Keratinocyte (primary cell): ENCODE measurements at regions not wholly inside any gene's neighbourhood (a gene's known extent, or its start where the extent isn't known, plus 50 kb on each side); places are given as distances from the start of the nearest gene placed in this dataset.

ENCODE experiments used
- DNase-seq: peaks from one replicate; pipeline ENCODE4 v3.0.0-alpha.2; 2011; ENCODE audit warnings: low read depth, missing footprints, low spot score
- FAIRE-seq: peaks from 2 replicates; lab custom pipeline; 2011; peaks lifted over from hg19 to GRCh38; lab: Jason Lieb, UNC
- H2AFZ ChIP-seq: 2 replicates; pipeline ENCODE4 v1.6.0; 2012; ENCODE audit warnings: low read length, control low read depth, inconsistent platforms; ENCODE audit not compliant: control insufficient read depth
- H3K27ac ChIP-seq: 2 replicates; pipeline ENCODE4 v1.5.1; 2011; ENCODE audit warnings: low read length; ENCODE audit not compliant: control insufficient read depth, insufficient read depth
- H3K27me3 ChIP-seq: 3 replicates; pipeline ENCODE4 v1.6.0; 2011; ENCODE audit warnings: low read length; ENCODE audit not compliant: control insufficient read depth, insufficient read depth; ENCODE audit errors: extremely low read depth
- H3K36me3 ChIP-seq, 2 experiments: 2 replicates in 1 of 2; 3 replicates in 1 of 2; pipeline ENCODE4 v1.5.1; 2011; ENCODE audit warnings: low read length in 2 of 2, mild to moderate bottlenecking in 1 of 2; ENCODE audit not compliant: control insufficient read depth in 2 of 2, insufficient read depth in 2 of 2; ENCODE audit errors: extremely low read depth in 1 of 2
- H3K4me1 ChIP-seq: 3 replicates; pipeline ENCODE4 v1.5.1; 2011; ENCODE audit warnings: low read length; ENCODE audit not compliant: control insufficient read depth, insufficient read depth; ENCODE audit errors: extremely low read depth
- H3K4me2 ChIP-seq: 3 replicates; pipeline ENCODE4 v1.6.0; 2011; ENCODE audit warnings: low read depth, low read length; ENCODE audit not compliant: control insufficient read depth, insufficient read depth; ENCODE audit errors: extremely low read depth
- H3K4me3 ChIP-seq, 3 experiments: fragments of 200-600 bp in 1 of 3; sonication (generic) in 1 of 3; 2 replicates in 2 of 3; 3 replicates in 1 of 3; pipeline ENCODE4 v1.5.1; 2011 to 2016; ENCODE audit warnings: low read length in 3 of 3, mild to moderate bottlenecking in 3 of 3, control low read depth in 2 of 3, inconsistent platforms in 1 of 3, low read depth in 1 of 3, mixed read lengths in 1 of 3, mixed run types in 1 of 3, moderate library complexity in 1 of 3; ENCODE audit not compliant: control insufficient read depth in 2 of 3, insufficient read depth in 2 of 3; ENCODE audit errors: extremely low read depth in 1 of 3
- H3K79me2 ChIP-seq: 2 replicates; pipeline ENCODE4 v1.6.0; 2012; ENCODE audit warnings: low read length; ENCODE audit not compliant: control insufficient read depth, insufficient read depth
- H3K9ac ChIP-seq: 3 replicates; pipeline ENCODE4 v1.6.0; 2011; ENCODE audit warnings: low read length; ENCODE audit not compliant: control insufficient read depth, insufficient read depth; ENCODE audit errors: extremely low read depth
- H3K9me1 ChIP-seq: 3 replicates; pipeline ENCODE4 v1.6.0; 2011; ENCODE audit warnings: low read length; ENCODE audit not compliant: control insufficient read depth, insufficient read depth; ENCODE audit errors: extremely low read depth
- H3K9me3 ChIP-seq: 2 replicates; pipeline ENCODE4 v1.5.1; 2012; ENCODE audit warnings: low read depth, low read length; ENCODE audit not compliant: control insufficient read depth
- H4K20me1 ChIP-seq: 3 replicates; pipeline ENCODE4 v1.6.0; 2011; ENCODE audit warnings: low read length; ENCODE audit not compliant: control insufficient read depth, insufficient read depth; ENCODE audit errors: extremely low read depth
- EZH2 ChIP-seq: IDR thresholded peaks from one replicate; pipeline ENCODE4 v1.6.1; 2012; ENCODE audit warnings: inconsistent platforms, mild to moderate bottlenecking, low read length, moderate library complexity
- dilution Hi-C: fragments of 300-500 bp; cut with MboI; formaldehyde crosslinking; loops from one replicate; pipeline ENCODE4 v1.7.0; 2020; ENCODE audit warnings: low sequenced_read_pairs; ENCODE audit not compliant: extremely low pct_ligation_motif_present
- TF ChIP-seq, protein P1 (sequence below), 3 experiments: IDR thresholded peaks in 1 of 3; conservative IDR thresholded peaks in 1 of 3; optimal IDR thresholded peaks in 1 of 3; 2 replicates in 2 of 3; 3 replicates in 1 of 3; pipeline versions ENCODE3 to v1.5.1; 2011; ENCODE audit warnings: low read length in 3 of 3, mild to moderate bottlenecking in 3 of 3, moderate library complexity in 2 of 3, control low read depth in 1 of 3, inconsistent platforms in 1 of 3; ENCODE audit not compliant: insufficient read depth in 2 of 3; ENCODE audit errors: extremely low read depth in 1 of 3

GRCh38 chr15:52857471-52857870 is 67.3 kb upstream of the ONECUT1 start:
- H2AFZ ChIP-seq: peak overlapping the region; percentile 60
- peaks cover 17% of the 10 kb centered on the region for H3K4me1 ChIP-seq
- H3K36me3 ChIP-seq: no peaks in the 10 kb centered on the region
- peak overlapping the region; percentile 34 for H3K27ac ChIP-seq
- no peak for TF ChIP-seq EZH2
- TF ChIP-seq, protein P1, sequence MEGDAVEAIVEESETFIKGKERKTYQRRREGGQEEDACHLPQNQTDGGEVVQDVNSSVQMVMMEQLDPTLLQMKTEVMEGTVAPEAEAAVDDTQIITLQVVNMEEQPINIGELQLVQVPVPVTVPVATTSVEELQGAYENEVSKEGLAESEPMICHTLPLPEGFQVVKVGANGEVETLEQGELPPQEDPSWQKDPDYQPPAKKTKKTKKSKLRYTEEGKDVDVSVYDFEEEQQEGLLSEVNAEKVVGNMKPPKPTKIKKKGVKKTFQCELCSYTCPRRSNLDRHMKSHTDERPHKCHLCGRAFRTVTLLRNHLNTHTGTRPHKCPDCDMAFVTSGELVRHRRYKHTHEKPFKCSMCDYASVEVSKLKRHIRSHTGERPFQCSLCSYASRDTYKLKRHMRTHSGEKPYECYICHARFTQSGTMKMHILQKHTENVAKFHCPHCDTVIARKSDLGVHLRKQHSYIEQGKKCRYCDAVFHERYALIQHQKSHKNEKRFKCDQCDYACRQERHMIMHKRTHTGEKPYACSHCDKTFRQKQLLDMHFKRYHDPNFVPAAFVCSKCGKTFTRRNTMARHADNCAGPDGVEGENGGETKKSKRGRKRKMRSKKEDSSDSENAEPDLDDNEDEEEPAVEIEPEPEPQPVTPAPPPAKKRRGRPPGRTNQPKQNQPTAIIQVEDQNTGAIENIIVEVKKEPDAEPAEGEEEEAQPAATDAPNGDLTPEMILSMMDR (optimal IDR thresholded peaks at IDR 0.05 in 1 of 3, IDR thresholded peaks at IDR 0.05 in 1 of 3, conservative IDR thresholded peaks at IDR 0.05 in 1 of 3; ENCODE audit: extremely low read depth in 1 of 3, insufficient read depth in 2 of 3, low read length in 3 of 3): no peak
- peak overlapping the region in 2 of 3 experiments; percentile 41 to 57 for H3K4me3 ChIP-seq
- no peaks in the 10 kb centered on the region for H3K27me3 ChIP-seq
- H3K4me2 ChIP-seq: peak overlapping the region; percentile 91
- no peak overlapping the region for H3K9ac ChIP-seq
- peak; percentile 44 for DNase-seq
- H3K9me1 ChIP-seq: no peaks in the 10 kb centered on the region
- H3K9me3 ChIP-seq: no peaks in the 10 kb centered on the region
- H3K79me2 ChIP-seq: no peaks in the 10 kb centered on the region
- dilution Hi-C loops: no loop called here
- FAIRE-seq: peak; percentile 67
- H4K20me1 ChIP-seq: no peaks in the 10 kb centered on the region

- Histone ChIP-seq H3K9me3 (no peaks in the 10 kb centered on the region), H3K36me3 (no peaks in the 10 kb centered on the region), H3K9ac (no peak overlapping the region), H3K27me3 (no peaks in the 10 kb centered on the region), H3K4me2 (no peak overlapping the region), H2AFZ (no peak overlapping the region), H3K4me1 (peaks cover 17% of the 10 kb centered on the region), H4K20me1 (no peaks in the 10 kb centered on the region), H3K9me1 (no peaks in the 10 kb centered on the region), H3K27ac (no peak overlapping the region), H3K4me3 (no peak overlapping the region), H3K79me2 (no peaks in the 10 kb centered on the region)
- FAIRE-seq (no peak), DNase-seq (no peak)
- dilution Hi-C loops: no loop called here
- TF ChIP-seq EZH2: no peak
- TF ChIP-seq, protein P1 (optimal IDR thresholded peaks at IDR 0.05 in 1 of 3, IDR thresholded peaks at IDR 0.05 in 1 of 3, conservative IDR thresholded peaks at IDR 0.05 in 1 of 3; ENCODE audit: extremely low read depth in 1 of 3, insufficient read depth in 2 of 3, low read length in 3 of 3): no peak
These were observed 66.2 kb upstream of the ONECUT1 start for GRCh38 chr15:52856286-52856685.
